ENCODE measurements at regions not wholly inside any gene's neighbourhood (a gene's known extent, or its start where the extent isn't known, plus 50 kb on each side); places are given as distances from the start of the nearest gene placed in this dataset.
A peak's percentile ranks its signal among the peaks of the same experiment; 100 is the strongest.
"Not testable (repeated sequence)": the region's sequence is repeated elsewhere in the genome, so short reads cannot be mapped to it uniquely, and the experiment has no call there.

- CTCF ChIA-PET = no interaction called here
Observed at GRCh38 chr2:180246268-180246667, 239.2 kb upstream of the CWC22 start.

GRCh38 chr2:180240774-180241173 is 233.7 kb upstream of the CWC22 start:
- ChIA-PET POLR2A (no interaction called here), CTCF (interaction anchor here (0.7 to 1.6 kb wide), 4 partner anchors 13 to 750 kb away, joined by 3 to 4 read pairs (median 3); no protein-coding TSS in a partner anchor)
- no peak for DNase-seq (ENCODE audit: low read depth, low spot score)
- TF ChIP-seq CTCF (IDR thresholded peaks at IDR 0.05; ENCODE audit: insufficient read depth, low read length, missing control alignments) = peak; percentile 16
- H3K4me3 ChIP-seq (ENCODE audit: low read depth, low read length) = no peak overlapping the region

More at GRCh38 chr2:180246268-180246667, 239.2 kb upstream of the CWC22 start:
- DNase-seq (ENCODE audit: low read depth, low spot score) = no peak
- TF ChIP-seq CTCF (IDR thresholded peaks at IDR 0.05; ENCODE audit: insufficient read depth, low read length, missing control alignments) = no peak
- POLR2A ChIA-PET = no interaction called here
- no peak overlapping the region for H3K4me3 ChIP-seq (ENCODE audit: low read depth, low read length)

GRCh38 chr2:180238729-180239128 is 231.6 kb upstream of the CWC22 start:
- POLR2A ChIA-PET = no interaction called here
- no peak for TF ChIP-seq CTCF (IDR thresholded peaks at IDR 0.05; ENCODE audit: insufficient read depth, low read length, missing control alignments)
- DNase-seq (ENCODE audit: low read depth, low spot score) = no peak
- CTCF ChIA-PET = no interaction called here
- H3K4me3 ChIP-seq (ENCODE audit: low read depth, low read length) = no peak overlapping the region

- H3K4me3 ChIP-seq (ENCODE audit: low read depth, low read length); POLR2A ChIA-PET; CTCF ChIA-PET; DNase-seq (ENCODE audit: low read depth, low spot score): not testable (repeated sequence)
Observed at GRCh38 chr2:180236061-180236460, 229.0 kb upstream of the CWC22 start.

GRCh38 chr2:180235506-180235905 is 228.4 kb upstream of the CWC22 start:
- DNase-seq (ENCODE audit: low read depth, low spot score); CTCF ChIA-PET; H3K4me3 ChIP-seq (ENCODE audit: low read depth, low read length); POLR2A ChIA-PET: not testable (repeated sequence)

- DNase-seq (ENCODE audit: low read depth, low spot score); H3K4me3 ChIP-seq (ENCODE audit: low read depth, low read length); CTCF ChIA-PET; POLR2A ChIA-PET: not testable (repeated sequence)
Observed at GRCh38 chr2:180234991-180235390, 227.9 kb upstream of the CWC22 start.

- H3K4me3 ChIP-seq (ENCODE audit: low read depth, low read length) = no peak overlapping the region
- POLR2A ChIA-PET = no interaction called here
- no peak for TF ChIP-seq CTCF (IDR thresholded peaks at IDR 0.05; ENCODE audit: insufficient read depth, low read length, missing control alignments)
- CTCF ChIA-PET = interaction anchor here (0.9 kb wide), 1 partner anchor 11 kb away, joined by 3 read pairs; no protein-coding TSS in a partner anchor
- DNase-seq (ENCODE audit: low read depth, low spot score) = no peak
Observed at GRCh38 chr2:180231015-180231414, 223.9 kb upstream of the CWC22 start.

- H3K4me3 ChIP-seq (ENCODE audit: low read depth, low read length) = no peak overlapping the region
- DNase-seq (ENCODE audit: low read depth, low spot score) = no peak
- ChIA-PET POLR2A (no interaction called here), CTCF (no interaction called here)
- TF ChIP-seq CTCF (IDR thresholded peaks at IDR 0.05; ENCODE audit: insufficient read depth, low read length, missing control alignments) = no peak
Observed at GRCh38 chr2:180227461-180227860, 220.4 kb upstream of the CWC22 start.
